IMR-90 (cell line): ENCODE measurements at regions not wholly inside any gene's neighbourhood (a gene's known extent, or its start where the extent isn't known, plus 50 kb on each side); places are given as distances from the start of the nearest gene placed in this dataset.

Experiments used
- ATAC-seq: fragments of 200-7000 bp; cut with Tn5 transposase; 2 replicates; pipeline ENCODE4 v1.9.1; 2020; ENCODE audit warnings: low read depth, mild to moderate bottlenecking, moderate library complexity
- BruUV-seq: library from RNA; stranded (reverse); fragments of 400-500 nt; replicated peaks from 2 replicates; lab custom pipeline; 2021; lab: Mats Ljungman, UMichigan
- CTCF ChIA-PET: fragments of 300-600 bp; formaldehyde crosslinking; extraction: SDS; loops from one replicate; lab custom pipeline; 2021; ENCODE audit warnings: antibody characterized with exemption; lab: Yijun Ruan, JAX
- POLR2A ChIA-PET: fragments of 300-600 bp; sonication (Branson Sonifier 250); formaldehyde crosslinking; loops from one replicate; lab custom pipeline; 2022; ENCODE audit warnings: antibody characterized with exemption; ENCODE audit not compliant: unreplicated experiment; lab: Charles Lee
- DNase-seq: peaks from one replicate; pipeline ENCODE4 v3.0.0; 2013
- H2AFZ ChIP-seq: replicated peaks from 2 replicates; pipeline ENCODE3; 2013; ENCODE audit warnings: low read length, mild to moderate bottlenecking; ENCODE audit not compliant: poor library complexity
- H2AK5ac ChIP-seq: 2 replicates; pipeline ENCODE4 v1.6.1; 2013; ENCODE audit warnings: low read depth, low read length, inconsistent platforms
- H2AK9ac ChIP-seq: replicated peaks from 2 replicates; pipeline ENCODE3; 2013; ENCODE audit warnings: mild to moderate bottlenecking, low read depth, low read length, moderate library complexity; ENCODE audit not compliant: poor library complexity
- H2BK120ac ChIP-seq: 2 replicates; pipeline ENCODE4 v1.6.1; 2013; ENCODE audit warnings: low read depth, low read length, inconsistent platforms
- H2BK15ac ChIP-seq: 3 replicates; pipeline ENCODE4 v1.6.1; 2013; ENCODE audit warnings: low read depth, low read length, inconsistent platforms
- H2BK20ac ChIP-seq: 2 replicates; pipeline ENCODE4 v1.6.1; 2013; ENCODE audit warnings: low read depth, mild to moderate bottlenecking, inconsistent platforms, low read length, moderate library complexity
- H2BK5ac ChIP-seq: 2 replicates; pipeline ENCODE4 v1.6.1; 2013; ENCODE audit warnings: mild to moderate bottlenecking, low read depth, low read length, inconsistent platforms; ENCODE audit not compliant: poor library complexity, severe bottlenecking
- H3K14ac ChIP-seq: replicated peaks from 2 replicates; pipeline ENCODE4 v1.6.1; 2013; ENCODE audit warnings: low read depth, low read length, inconsistent platforms
- H3K18ac ChIP-seq: 2 replicates; pipeline ENCODE4 v1.6.1; 2013; ENCODE audit warnings: low read depth, low read length, control low read depth
- H3K23ac ChIP-seq: 2 replicates; pipeline ENCODE4 v1.6.1; 2013; ENCODE audit warnings: low read depth, low read length, inconsistent platforms
- H3K27ac ChIP-seq: 2 replicates; pipeline ENCODE4 v1.5.1; 2013; ENCODE audit warnings: mild to moderate bottlenecking, control low read depth, low read length; ENCODE audit not compliant: insufficient read depth
- H3K27me3 ChIP-seq: 2 replicates; pipeline ENCODE4 v1.6.1; 2013; ENCODE audit warnings: low read length; ENCODE audit not compliant: control insufficient read depth, insufficient read depth
- H3K36me3 ChIP-seq: 2 replicates; pipeline ENCODE4 v1.6.1; 2013; ENCODE audit warnings: low read length, mixed read lengths; ENCODE audit not compliant: control insufficient read depth, insufficient read depth
- H3K4ac ChIP-seq: 2 replicates; pipeline ENCODE4 v1.6.1; 2013; ENCODE audit warnings: low read depth, low read length, inconsistent platforms
- H3K4me1 ChIP-seq: 2 replicates; pipeline ENCODE4 v1.6.1; 2013; ENCODE audit warnings: low read length, mixed read lengths; ENCODE audit not compliant: control insufficient read depth, insufficient read depth
- H3K4me2 ChIP-seq: 2 replicates; pipeline ENCODE4 v1.6.1; 2013; ENCODE audit warnings: low read depth, mild to moderate bottlenecking, control low read depth, low read length, moderate library complexity
- H3K4me3 ChIP-seq: 2 replicates; pipeline ENCODE4 v1.5.1; 2013; ENCODE audit warnings: low read depth, mild to moderate bottlenecking, control low read depth, low read length, moderate library complexity; ENCODE audit not compliant: insufficient read depth
- H3K56ac ChIP-seq: 2 replicates; pipeline ENCODE4 v1.6.1; 2013; ENCODE audit warnings: low read length, inconsistent platforms; ENCODE audit not compliant: insufficient read depth; ENCODE audit errors: extremely low read depth
- H3K79me1 ChIP-seq, 2 experiments: 2 replicates each; pipeline ENCODE4 v1.6.1; 2013; ENCODE audit warnings: low read length in 2 of 2, inconsistent platforms in 1 of 2, low read depth in 1 of 2
- H3K9ac ChIP-seq: 2 replicates; pipeline ENCODE4 v1.6.1; 2013; ENCODE audit warnings: low read depth, low read length, control low read depth
- H3K9me1 ChIP-seq: 2 replicates; pipeline ENCODE4 v1.6.1; 2013; ENCODE audit warnings: low read length, inconsistent platforms; ENCODE audit not compliant: insufficient read depth
- H3K9me3 ChIP-seq: 2 replicates; pipeline ENCODE4 v1.6.1; 2013; ENCODE audit warnings: low read length; ENCODE audit not compliant: control insufficient read depth, insufficient read depth
- H4K20me1 ChIP-seq: 2 replicates; pipeline ENCODE4 v1.6.1; 2013; ENCODE audit warnings: low read length, inconsistent platforms; ENCODE audit not compliant: insufficient read depth
- H4K5ac ChIP-seq: 2 replicates; pipeline ENCODE4 v1.6.1; 2013; ENCODE audit warnings: mild to moderate bottlenecking, low read depth, low read length, control low read depth
- H4K8ac ChIP-seq, 2 experiments: 2 replicates each; pipeline ENCODE4 v1.6.1; 2013; ENCODE audit warnings: low read depth in 2 of 2, low read length in 2 of 2, control low read depth in 1 of 2, inconsistent platforms in 1 of 2
- H4K91ac ChIP-seq: 2 replicates; pipeline ENCODE4 v1.6.1; 2013; ENCODE audit warnings: low read depth, low read length, inconsistent platforms; ENCODE audit not compliant: insufficient read depth
- CEBPB ChIP-seq: IDR thresholded peaks from 2 replicates; pipeline ENCODE4 v1.6.1; 2012; ENCODE audit warnings: low read depth, low read length, improper control_type of control experiment
- CHD1 ChIP-seq: IDR thresholded peaks from 2 replicates; pipeline ENCODE4 v1.6.1; 2012; ENCODE audit warnings: low read depth, low read length, improper control_type of control experiment
- FOS ChIP-seq: fragments of 150-350 bp; IDR thresholded peaks from 2 replicates; pipeline ENCODE4 v1.6.1; 2016; ENCODE audit warnings: low read depth, low read length
- MAZ ChIP-seq: IDR thresholded peaks from 2 replicates; pipeline ENCODE4 v1.6.1; 2012; ENCODE audit warnings: low read depth, mild to moderate bottlenecking, low read length, improper control_type of control experiment, moderate library complexity, borderline replicate concordance
- MXI1 ChIP-seq: IDR thresholded peaks from 2 replicates; pipeline ENCODE4 v1.6.1; 2012; ENCODE audit warnings: low read depth, mild to moderate bottlenecking, low read length, moderate library complexity, borderline replicate concordance
- NFE2L2 ChIP-seq: fragments of 150-350 bp; IDR thresholded peaks from 2 replicates; pipeline ENCODE4 v1.6.1; 2016; ENCODE audit warnings: low read depth, mild to moderate bottlenecking, low read length
- POLR2A ChIP-seq: IDR thresholded peaks from 2 replicates; pipeline ENCODE4 v1.6.1; 2012; ENCODE audit warnings: mild to moderate bottlenecking, low read depth, low read length
- RCOR1 ChIP-seq: IDR thresholded peaks from 2 replicates; pipeline ENCODE4 v1.6.1; 2012; ENCODE audit warnings: mild to moderate bottlenecking, low read length, improper control_type of control experiment; ENCODE audit not compliant: insufficient replicate concordance
- RFX5 ChIP-seq: IDR thresholded peaks from 2 replicates; pipeline ENCODE4 v1.8.0; 2012; ENCODE audit warnings: low read depth, mild to moderate bottlenecking, low read length, moderate library complexity
- SMC3 ChIP-seq: fragments of 150-350 bp; IDR thresholded peaks from 2 replicates; pipeline ENCODE4 v1.6.1; 2016; ENCODE audit warnings: low read depth, mild to moderate bottlenecking, antibody characterized with exemption, low read length, moderate library complexity
- USF2 ChIP-seq: fragments of 150-350 bp; IDR thresholded peaks from 2 replicates; pipeline ENCODE4 v1.6.1; 2017; ENCODE audit warnings: mild to moderate bottlenecking, antibody characterized with exemption, low read length, low read depth
- WGBS, 2 experiments: methylation state at CpG; one replicate each; pipeline versions ENCODE4 v1.1.5 to v1.1.7; 2013; ENCODE audit warnings: missing lambda C conversion rate in 2 of 2; ENCODE audit not compliant: insufficient read length in 1 of 2; ENCODE audit errors: extremely low coverage in 2 of 2; 5-methylcytosine and 5-hydroxymethylcytosine counted together
- dilution Hi-C: fragments of 300-500 bp; cut with HindIII; formaldehyde crosslinking; loops from one replicate; pipeline ENCODE4 v1.14.3; 2018; ENCODE audit warnings: low sequenced_read_pairs; ENCODE audit not compliant: unreplicated experiment
- in situ Hi-C: fragments of 300-500 bp; cut with MboI; formaldehyde crosslinking; loops from 3 replicates; pipeline ENCODE4 v1.14.3; 2019; ENCODE audit warnings: low sequenced_read_pairs, inconsistent platforms, mixed read lengths
- intact Hi-C: fragments of 100-400 bp; cut with micrococcal nuclease; formaldehyde crosslinking; loops from 2 replicates; pipeline ENCODE4 v1.10.0; 2022
- TF ChIP-seq, protein P1 (sequence below): conservative IDR thresholded peaks from 2 replicates; pipeline ENCODE4 v1.5.1; 2012; ENCODE audit warnings: mild to moderate bottlenecking, low read depth, low read length, improper control_type of control experiment
- TF ChIP-seq, protein P2 (sequence below): fragments of 150-350 bp; IDR thresholded peaks from 2 replicates; pipeline ENCODE4 v1.6.1; 2016; ENCODE audit warnings: low read depth, mild to moderate bottlenecking, low read length, moderate library complexity, borderline replicate concordance

DNA sequence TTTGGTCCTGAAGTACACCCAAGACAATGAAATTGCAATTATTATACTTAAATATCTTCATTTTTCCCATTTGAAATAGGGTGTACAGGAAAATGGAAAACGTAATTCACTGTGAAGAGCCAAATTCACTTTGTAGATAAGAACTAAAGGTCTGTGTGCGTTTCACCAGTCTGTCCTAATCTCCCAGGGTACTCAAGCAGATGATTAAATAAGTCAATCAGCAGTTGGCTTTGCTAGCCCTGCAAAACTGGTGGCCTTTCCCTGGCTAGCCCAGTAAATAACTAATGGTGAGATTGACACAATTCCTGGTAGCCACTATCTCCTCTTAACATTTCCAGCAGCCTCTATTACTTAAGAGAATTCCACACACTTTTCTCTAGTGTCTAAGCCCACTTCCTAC lies 389.3 kb downstream of the TBL1XR1 start:
- Histone ChIP-seq H2BK15ac (no peak overlapping the region), H4K5ac (no peak overlapping the region), H3K23ac (no peak overlapping the region), H3K9me1 (no peaks in the 10 kb centered on the region), H2BK120ac (no peak overlapping the region), H3K9me3 (no peaks in the 10 kb centered on the region), H3K27ac (no peak overlapping the region), H3K56ac (no peak overlapping the region), H4K20me1 (no peaks in the 10 kb centered on the region), H2AK5ac (no peak overlapping the region), H3K14ac (no peak overlapping the region), H2AK9ac (no peak overlapping the region), H3K18ac (no peak overlapping the region), H3K9ac (no peak overlapping the region), H4K8ac (no peak overlapping the region), H4K91ac (no peak overlapping the region), H2AFZ (no peak overlapping the region), H3K4ac (no peak overlapping the region), H3K4me2 (no peak overlapping the region), H3K79me1 (no peaks in the 10 kb centered on the region), H2BK20ac (no peak overlapping the region), H3K4me3 (no peak overlapping the region), H3K36me3 (no peaks in the 10 kb centered on the region), H2BK5ac (no peak overlapping the region), H3K4me1 (no peaks in the 10 kb centered on the region), H3K27me3 (no peaks in the 10 kb centered on the region)
- in situ Hi-C loops = no loop called here
- dilution Hi-C loops = no loop called here
- POLR2A ChIA-PET = no interaction called here
- CTCF ChIA-PET = no interaction called here
- ATAC-seq (no peak), DNase-seq (no peak)
- intact Hi-C loops = no loop called here
- BruUV-seq = no TSS peak
- WGBS, 2 experiments = 0% methylated on average over 1 of the region's 2 CpGs; no CpG with 5 or more reads in 1 of the 2 experiments
- TF ChIP-seq, protein P1, sequence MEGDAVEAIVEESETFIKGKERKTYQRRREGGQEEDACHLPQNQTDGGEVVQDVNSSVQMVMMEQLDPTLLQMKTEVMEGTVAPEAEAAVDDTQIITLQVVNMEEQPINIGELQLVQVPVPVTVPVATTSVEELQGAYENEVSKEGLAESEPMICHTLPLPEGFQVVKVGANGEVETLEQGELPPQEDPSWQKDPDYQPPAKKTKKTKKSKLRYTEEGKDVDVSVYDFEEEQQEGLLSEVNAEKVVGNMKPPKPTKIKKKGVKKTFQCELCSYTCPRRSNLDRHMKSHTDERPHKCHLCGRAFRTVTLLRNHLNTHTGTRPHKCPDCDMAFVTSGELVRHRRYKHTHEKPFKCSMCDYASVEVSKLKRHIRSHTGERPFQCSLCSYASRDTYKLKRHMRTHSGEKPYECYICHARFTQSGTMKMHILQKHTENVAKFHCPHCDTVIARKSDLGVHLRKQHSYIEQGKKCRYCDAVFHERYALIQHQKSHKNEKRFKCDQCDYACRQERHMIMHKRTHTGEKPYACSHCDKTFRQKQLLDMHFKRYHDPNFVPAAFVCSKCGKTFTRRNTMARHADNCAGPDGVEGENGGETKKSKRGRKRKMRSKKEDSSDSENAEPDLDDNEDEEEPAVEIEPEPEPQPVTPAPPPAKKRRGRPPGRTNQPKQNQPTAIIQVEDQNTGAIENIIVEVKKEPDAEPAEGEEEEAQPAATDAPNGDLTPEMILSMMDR = no peak
- TF ChIP-seq USF2 = no peak
- no peak for TF ChIP-seq FOS
- TF ChIP-seq MXI1 = no peak
- TF ChIP-seq NFE2L2 = no peak
- no peak for TF ChIP-seq POLR2A
- no peak for TF ChIP-seq MAZ
- TF ChIP-seq RCOR1 = no peak
- no peak for TF ChIP-seq RFX5
- TF ChIP-seq, protein P2, sequence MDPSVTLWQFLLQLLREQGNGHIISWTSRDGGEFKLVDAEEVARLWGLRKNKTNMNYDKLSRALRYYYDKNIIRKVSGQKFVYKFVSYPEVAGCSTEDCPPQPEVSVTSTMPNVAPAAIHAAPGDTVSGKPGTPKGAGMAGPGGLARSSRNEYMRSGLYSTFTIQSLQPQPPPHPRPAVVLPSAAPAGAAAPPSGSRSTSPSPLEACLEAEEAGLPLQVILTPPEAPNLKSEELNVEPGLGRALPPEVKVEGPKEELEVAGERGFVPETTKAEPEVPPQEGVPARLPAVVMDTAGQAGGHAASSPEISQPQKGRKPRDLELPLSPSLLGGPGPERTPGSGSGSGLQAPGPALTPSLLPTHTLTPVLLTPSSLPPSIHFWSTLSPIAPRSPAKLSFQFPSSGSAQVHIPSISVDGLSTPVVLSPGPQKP = no peak
- no peak for TF ChIP-seq SMC3
- TF ChIP-seq CHD1 = no peak
- TF ChIP-seq CEBPB = no peak
